HFF-Myc (cell line): ENCODE measurements at regions not wholly inside any gene's neighbourhood (a gene's known extent, or its start where the extent isn't known, plus 50 kb on each side); places are given as distances from the start of the nearest gene placed in this dataset.
"Not testable (repeated sequence)": the region's sequence is repeated elsewhere in the genome, so short reads cannot be mapped to it uniquely, and the experiment has no call there.

Experiments used
- DNase-seq: peaks from one replicate; pipeline ENCODE4 v3.0.0-alpha.2; 2011; ENCODE audit warnings: low read depth; ENCODE audit errors: extremely low read depth
- H3K4me3 ChIP-seq: replicated peaks from 2 replicates; pipeline ENCODE4 v1.5.1; 2011; ENCODE audit warnings: low read depth, mild to moderate bottlenecking, control low read depth, low read length
- TF ChIP-seq, protein P1 (sequence below): IDR thresholded peaks from 2 replicates; pipeline ENCODE4 v1.5.1; 2012; ENCODE audit warnings: mild to moderate bottlenecking, low read depth, low read length, control low read depth; ENCODE audit errors: missing control alignments

DNA sequence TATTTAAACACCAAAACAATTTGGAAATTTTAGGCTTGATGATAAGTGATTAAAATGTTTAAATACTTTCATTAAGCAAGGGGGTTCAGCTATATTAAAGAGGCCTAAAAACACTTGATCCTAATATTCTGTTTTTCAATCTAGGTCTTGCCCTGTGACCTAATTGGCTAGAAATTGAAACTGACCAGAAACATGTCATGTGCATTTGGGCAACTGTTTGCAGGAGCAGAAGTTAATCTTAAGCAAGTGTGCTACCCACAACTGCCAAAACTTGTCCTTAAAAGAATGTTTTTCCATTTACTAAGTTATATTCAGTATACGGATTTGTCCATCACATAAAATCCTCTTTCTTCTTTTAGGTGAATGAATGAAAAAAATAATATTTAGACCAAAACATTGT is 167.3 kb downstream of the PPP1R3A start:
- no peak for DNase-seq
- no peak overlapping the region for H3K4me3 ChIP-seq
- TF ChIP-seq, protein P1, sequence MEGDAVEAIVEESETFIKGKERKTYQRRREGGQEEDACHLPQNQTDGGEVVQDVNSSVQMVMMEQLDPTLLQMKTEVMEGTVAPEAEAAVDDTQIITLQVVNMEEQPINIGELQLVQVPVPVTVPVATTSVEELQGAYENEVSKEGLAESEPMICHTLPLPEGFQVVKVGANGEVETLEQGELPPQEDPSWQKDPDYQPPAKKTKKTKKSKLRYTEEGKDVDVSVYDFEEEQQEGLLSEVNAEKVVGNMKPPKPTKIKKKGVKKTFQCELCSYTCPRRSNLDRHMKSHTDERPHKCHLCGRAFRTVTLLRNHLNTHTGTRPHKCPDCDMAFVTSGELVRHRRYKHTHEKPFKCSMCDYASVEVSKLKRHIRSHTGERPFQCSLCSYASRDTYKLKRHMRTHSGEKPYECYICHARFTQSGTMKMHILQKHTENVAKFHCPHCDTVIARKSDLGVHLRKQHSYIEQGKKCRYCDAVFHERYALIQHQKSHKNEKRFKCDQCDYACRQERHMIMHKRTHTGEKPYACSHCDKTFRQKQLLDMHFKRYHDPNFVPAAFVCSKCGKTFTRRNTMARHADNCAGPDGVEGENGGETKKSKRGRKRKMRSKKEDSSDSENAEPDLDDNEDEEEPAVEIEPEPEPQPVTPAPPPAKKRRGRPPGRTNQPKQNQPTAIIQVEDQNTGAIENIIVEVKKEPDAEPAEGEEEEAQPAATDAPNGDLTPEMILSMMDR: no peak

DNA sequence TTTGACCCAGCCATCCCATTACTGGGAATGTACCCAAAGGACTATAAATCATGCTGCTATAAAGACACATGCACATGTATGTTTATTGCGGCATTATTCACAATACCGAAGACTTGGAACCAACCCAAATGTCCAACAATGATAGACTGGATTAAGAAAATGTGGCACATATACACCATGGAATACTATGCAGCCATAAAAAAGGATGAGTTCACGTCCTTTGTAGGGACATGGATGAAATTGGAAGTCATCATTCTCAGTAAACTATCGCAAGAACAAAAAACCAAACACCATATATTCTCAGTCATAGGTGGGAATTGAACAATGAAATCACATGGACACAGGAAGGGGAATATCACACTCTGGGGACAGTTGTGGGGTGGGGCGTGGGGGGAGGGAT is 170.4 kb downstream of the PPP1R3A start:
- H3K4me3 ChIP-seq, DNase-seq: not testable (repeated sequence)

DNA sequence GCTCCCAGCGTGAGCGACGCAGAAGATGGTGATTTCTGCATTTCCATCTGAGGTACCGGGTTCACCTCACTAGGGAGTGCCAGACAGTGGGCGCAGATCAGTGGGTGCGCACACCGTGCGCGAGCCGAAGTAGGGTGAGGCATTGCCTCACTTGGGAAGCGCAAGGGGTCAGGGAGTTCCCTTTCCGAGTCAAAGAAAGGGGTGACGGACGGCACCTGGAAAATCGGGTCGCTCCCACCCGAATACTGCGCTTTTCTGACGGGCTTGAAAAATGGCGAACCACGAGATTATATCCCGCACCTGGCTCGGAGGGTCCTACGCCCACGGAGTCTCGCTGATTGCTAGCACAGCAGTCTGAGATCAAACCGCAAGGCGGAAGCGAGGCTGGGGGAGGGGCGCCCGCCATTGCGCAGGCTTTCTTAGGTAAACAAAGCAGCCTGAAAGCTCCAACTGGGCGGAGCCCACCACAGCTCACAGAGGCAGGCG is 175.8 kb downstream of the PPP1R3A start:
- H3K4me3 ChIP-seq, DNase-seq: not testable (repeated sequence)

DNA sequence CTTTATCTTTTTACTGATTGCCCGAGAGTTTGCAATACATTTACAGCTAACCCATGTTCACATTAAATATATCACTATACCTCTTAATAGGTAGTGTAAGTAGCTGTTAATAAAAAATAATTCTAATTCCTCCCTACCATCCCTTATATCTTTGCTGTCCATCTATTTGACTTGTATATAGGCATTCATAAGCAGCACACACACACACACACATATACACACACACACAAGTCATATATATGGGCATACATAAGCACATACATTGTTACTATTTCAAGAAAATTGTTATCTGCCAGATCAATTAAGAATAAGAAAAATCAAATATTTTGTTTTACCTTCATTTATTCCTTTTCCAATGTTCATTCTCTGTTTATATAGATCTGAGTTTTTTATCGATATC is 176.4 kb downstream of the PPP1R3A start:
- DNase-seq: no peak
- H3K4me3 ChIP-seq: no peak overlapping the region
- TF ChIP-seq, protein P1: no peak

DNA sequence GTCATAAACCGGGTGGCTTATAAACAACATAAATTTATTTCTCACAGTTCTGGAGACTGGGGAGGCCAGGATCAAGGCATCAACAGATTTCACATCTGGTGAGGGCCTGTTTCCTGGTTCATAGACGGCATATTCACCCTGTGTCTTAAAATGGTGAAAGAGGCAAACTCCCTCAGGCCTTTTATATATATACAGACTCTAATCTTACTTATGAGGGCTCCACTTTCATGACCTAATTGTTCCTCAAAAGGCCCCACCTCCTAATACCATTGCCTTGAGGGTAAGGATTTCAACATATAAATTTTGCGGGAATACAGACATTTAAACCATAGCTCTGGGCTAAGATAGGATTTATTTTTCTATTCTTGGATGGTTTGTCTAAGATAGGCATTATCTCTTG is 187.2 kb downstream of the PPP1R3A start:
- DNase-seq: no peak
- TF ChIP-seq, protein P1: no peak
- H3K4me3 ChIP-seq: no peak overlapping the region

DNA sequence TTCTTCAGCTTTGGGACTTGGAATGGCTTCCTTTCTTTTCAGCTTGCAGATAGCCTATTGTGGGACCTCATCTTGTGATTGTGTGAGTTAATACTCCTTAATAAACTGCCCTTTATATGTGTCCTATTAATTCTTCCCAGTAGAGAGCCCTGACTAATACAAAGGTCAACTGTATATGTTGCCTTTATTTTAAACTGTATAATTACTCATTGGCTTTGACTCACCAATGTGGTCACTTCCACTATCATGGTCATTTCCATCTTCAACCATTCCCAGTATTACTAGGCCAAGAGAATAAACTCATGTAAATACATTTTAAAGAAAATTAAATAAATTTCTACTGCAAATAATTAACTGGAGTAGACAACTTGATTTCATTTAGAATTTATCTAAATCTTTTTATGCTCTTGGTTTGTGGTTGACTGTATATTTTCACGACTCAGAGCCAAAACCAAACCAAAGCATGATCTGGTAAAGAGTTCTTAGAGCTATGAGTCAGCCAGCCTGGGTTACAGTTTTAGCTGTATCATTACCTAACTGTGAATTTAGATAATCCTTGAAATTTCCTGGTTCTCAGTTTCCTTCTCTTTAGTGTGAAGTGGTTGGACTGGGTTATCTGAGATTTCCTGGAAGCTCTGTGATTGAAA is 188.4 kb downstream of the PPP1R3A start:
- DNase-seq: no peak
- TF ChIP-seq, protein P1: no peak
- no peak overlapping the region for H3K4me3 ChIP-seq

DNA sequence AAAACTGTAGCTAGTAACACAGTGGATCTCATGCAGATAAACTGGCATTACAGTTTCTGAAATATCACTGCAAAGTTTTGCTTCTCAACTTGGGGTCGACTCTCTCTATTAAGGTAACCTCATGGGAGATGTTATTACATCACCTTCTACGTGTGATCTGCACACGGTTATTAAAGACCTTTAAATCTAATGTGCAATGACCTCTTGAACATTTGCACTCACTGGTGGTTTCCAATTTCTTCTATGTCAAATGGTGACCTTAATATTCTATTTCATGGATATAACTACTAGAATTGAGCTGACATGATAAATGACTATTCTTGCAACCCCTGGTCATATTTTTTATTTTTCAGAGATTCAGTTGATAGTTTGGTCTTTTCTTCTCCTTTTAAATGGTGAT is 191.3 kb downstream of the PPP1R3A start:
- no peak for DNase-seq
- TF ChIP-seq, protein P1: no peak
- no peak overlapping the region for H3K4me3 ChIP-seq

DNA sequence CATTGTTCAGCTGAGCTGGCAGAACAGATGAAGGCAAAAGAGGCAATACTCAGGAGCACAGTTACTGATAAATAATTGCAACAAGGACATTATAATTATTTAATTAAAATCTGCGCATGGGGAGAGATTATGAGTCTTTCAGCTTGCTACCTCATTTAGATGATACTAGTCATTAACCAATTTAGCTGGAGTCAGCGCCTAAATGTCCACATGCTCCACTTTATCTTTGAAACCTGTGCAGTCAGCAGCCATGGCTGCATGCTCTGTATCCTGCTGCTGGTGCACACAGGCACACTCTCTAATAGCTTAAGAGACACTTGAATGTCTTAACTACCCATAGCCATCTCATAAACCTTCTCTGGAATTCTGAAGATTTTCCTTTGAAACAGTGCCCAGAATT is 196.8 kb downstream of the PPP1R3A start:
- TF ChIP-seq, protein P1: no peak
- no peak for DNase-seq
- H3K4me3 ChIP-seq: no peak overlapping the region
